HG03064 (cell line): ENCODE measurements at regions not wholly inside any gene's neighbourhood (a gene's known extent, or its start where the extent isn't known, plus 50 kb on each side); places are given as distances from the start of the nearest gene placed in this dataset.
"Not testable (repeated sequence)": the region's sequence is repeated elsewhere in the genome, so short reads cannot be mapped to it uniquely, and the experiment has no call there.

ENCODE experiments used
- ATAC-seq: cut with Tn5 transposase; IDR thresholded peaks from one replicate; pipeline ENCODE4 v1.9.1; 2021; ENCODE audit warnings: low read depth; ENCODE audit not compliant: unreplicated experiment

DNA sequence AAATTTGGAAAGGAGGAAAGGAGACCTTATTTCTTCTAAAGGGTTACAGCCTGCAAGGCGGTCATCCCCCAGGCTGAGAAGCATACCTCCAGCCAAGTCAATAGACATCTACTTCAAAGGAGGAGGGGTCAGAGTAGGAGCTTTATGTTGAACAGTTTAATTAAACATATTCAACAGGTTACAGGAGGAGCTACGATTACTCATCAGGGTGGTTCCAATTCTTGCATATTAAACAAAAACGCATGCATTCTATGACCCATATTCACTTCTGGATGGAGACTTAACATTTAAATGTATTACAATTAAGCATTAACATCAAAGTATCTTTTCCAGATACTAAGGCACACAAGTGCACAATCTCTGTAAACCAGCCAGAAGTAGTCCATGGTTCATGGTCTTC lies 1955.0 kb downstream of the PCDH9 start:
- ATAC-seq: no peak

DNA sequence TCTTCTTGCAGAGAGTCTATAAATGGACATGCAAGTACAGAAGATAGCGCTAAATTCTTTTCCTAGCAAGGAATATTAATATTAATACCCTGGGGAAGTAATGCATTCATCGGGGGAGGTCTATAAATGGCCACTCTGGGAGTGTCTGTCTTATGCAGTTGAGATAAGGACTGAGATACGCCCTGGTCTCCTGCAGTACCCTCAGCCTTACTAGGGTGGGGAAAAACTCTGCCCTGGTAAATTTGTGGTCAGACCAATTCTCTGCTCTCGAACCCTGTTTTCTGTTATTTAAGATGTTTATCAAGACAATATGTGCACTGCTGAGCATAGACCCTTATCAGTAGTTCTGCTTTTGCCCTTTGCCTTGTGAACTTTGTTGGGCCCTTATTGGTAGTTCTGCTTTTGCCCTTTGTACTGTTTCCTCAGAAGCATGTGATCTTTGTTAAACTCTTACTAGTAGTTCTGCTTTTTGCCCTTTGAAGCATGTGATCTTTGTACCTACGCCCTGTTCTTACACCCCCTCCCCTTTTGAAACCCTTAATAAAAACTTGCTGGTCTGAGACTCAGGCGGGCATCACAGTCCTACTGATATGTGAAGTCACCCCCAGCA lies 1956.2 kb downstream of the PCDH9 start:
- not testable (repeated sequence) for ATAC-seq

- no peak for ATAC-seq
Measured at GRCh38 chr13:65268009-65268408, 1962.1 kb downstream of the PCDH9 start.

- ATAC-seq: no peak
Measured at GRCh38 chr13:65265988-65266387, 1964.1 kb downstream of the PCDH9 start.

- no peak for ATAC-seq
Measured at GRCh38 chr13:65264066-65264465, 1966.1 kb downstream of the PCDH9 start.

GRCh38 chr13:65260946-65261891 lies 1968.9 kb downstream of the PCDH9 start:
- ATAC-seq: no peak

DNA sequence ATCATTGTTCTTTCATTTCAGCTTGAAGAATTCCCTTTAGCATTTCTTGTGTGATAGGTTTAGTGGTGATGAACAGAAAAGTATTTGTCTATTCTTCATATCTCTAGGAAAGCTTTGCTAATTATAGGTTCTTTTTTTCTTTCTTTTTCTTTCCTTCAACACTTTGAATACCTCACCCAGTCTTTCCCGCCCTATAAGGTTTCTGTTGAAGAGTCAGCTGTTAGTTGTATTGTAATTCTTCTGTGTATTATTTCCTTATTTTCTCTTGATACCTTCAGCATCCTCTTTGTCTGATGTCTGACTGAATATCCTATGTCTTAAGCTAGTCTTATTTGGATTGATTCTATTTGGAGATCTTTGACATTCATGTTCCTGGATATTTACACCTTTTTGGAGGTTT lies 1989.4 kb downstream of the PCDH9 start:
- no peak for ATAC-seq

DNA sequence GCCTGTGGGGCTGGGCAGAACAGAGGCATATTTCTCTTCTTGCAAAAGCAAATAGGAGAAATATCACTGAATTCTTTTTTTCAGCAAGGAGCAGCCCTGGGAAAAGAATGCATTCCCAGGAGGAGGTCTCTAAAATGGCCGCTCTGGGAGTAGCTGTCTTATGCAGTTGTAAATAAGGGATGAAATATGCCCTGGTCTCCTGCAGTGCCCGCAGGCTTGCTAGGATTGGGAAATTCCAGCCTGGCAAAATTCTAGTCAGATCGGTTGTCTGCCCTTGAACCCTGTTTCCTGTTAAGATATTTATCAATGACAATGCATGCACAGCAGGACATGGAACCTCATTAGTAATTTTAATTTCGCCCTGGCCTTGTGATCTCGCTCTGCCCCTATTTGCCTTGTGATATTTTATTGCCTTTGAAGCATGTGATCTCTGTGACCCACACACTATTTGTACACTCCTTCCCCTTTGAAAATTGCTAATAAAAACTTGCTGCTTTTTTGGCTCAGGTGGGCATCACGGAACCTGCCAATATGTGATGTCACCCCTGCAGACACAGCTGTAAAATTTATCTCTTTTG lies 1993.2 kb downstream of the PCDH9 start:
- no peak for ATAC-seq

DNA sequence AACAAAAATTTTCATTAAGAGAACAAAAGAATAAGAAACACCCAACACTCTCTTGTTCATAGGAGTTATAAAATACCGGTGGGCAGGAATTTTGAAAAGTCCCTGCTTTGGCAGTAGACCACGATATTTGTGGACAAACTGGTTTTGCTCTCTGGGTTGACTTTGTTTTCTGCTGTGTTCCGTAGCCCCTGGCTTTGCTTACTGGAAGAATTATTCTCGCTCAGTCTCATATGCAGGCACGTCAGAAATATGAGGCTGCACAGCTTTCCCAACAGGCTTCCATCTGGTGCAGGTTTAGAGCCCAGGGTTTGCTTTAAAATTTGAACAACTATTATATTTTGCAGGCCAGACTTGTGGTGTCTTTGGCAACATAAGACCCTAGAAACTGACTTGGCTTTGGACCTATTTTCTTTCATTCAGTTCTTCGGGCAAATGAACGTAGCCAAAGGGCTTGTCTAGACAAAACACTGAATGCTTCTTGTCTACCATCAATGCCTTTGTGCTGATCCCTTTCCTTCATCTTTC lies 2012.6 kb downstream of the PCDH9 start:
- ATAC-seq: no peak

DNA sequence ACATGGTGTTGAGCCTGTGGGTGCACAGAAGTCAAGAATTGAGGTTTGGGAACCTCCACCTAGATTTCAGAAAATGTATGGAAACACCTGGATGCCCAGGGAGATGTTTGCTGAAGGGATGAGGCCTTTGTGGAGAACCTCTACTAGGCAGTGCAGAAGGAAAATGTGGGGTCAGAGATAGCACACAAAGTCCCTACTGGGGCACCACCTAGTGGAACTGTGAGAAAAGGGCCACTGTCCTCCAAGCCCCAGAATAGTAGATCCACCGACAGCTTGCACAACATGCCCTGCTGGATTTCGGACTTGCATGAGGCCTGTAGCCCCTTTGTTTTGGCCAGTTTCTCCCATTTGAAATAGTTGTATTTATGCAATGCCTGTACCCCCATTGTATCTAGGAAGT lies 2027.3 kb downstream of the PCDH9 start:
- ATAC-seq: peak; percentile 68

DNA sequence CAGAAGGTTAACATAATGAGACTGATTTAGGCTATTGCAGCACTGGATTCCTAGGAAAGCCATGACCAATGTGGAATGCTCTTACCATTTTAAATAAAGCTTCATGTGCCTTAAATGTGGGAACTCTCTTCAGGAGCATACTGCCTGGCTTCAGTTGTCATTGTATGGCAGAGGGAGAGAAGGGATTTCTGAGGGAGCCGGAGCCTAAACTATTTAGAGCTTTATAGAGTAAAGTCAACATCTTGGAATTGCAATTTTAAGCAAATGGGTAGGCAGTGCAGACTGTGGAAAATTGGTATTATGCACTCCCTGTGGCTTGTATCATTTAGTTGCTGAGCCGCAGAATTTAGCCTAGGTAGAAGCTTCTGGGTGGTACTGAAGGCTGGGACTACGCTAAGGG lies 2041.4 kb downstream of the PCDH9 start:
- no peak for ATAC-seq

DNA sequence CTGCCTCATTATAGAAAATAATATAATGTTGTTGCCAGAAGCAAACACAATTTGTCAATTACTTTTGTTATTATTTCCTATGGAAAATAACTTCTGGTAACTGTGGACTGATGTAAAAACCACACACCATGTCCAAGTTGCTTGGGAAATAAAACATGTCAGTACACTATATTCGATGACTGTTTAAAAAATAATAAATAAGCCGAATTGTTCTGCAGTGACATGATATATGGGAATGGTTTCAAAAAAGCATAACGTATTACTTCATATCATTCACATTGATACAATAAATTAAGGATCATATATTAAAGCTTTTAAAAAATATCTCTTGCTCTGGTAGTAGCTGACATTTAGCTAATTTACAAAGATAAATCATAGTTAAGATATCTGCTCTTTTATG lies 2062.1 kb downstream of the PCDH9 start:
- ATAC-seq: no peak

GRCh38 chr13:65166675-65167074 lies 2063.5 kb downstream of the PCDH9 start:
- ATAC-seq: no peak

DNA sequence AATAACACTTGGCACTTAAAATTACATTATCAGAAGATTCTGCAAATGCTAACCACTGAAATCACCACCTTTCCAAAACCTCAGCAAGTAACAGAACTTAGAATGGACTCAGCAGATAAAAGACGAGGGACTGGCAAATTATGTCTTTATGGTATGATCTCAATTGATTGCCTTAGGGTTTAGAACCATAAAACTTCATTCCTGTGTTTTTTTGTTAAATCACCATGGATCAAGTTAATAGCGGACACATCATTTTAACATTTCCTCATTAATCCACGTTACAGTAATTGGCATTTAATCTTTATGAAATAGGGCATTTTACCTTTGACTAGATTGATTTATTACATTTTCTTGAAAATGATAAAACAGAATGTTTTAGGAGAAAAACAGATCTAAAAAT lies 2070.3 kb downstream of the PCDH9 start:
- ATAC-seq: no peak

GRCh38 chr13:65155861-65156260 lies 2074.3 kb downstream of the PCDH9 start:
- ATAC-seq: no peak

- no peak for ATAC-seq
Measured at GRCh38 chr13:65154661-65155447, 2075.3 kb downstream of the PCDH9 start.

DNA sequence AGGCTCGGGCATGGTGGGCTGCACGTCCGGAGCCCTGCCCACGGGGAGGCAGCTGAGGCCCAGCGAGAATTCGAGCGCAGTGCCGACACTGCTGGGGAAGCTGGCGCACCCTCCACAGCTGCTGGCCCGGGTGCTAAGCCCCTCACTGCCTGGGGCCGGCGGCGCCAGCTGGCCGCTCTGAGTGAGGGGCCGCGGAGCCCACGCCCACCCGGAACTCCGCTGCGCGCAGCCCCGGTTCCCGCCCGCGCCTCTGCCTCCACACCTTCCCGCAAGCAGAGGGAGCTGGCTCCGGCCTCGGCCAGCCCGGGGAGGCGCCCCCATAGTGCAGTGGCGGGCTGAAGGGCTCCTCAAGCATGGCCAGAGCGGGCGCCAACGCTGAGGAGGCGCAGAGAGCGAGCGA lies 2080.4 kb downstream of the PCDH9 start:
- no peak for ATAC-seq

DNA sequence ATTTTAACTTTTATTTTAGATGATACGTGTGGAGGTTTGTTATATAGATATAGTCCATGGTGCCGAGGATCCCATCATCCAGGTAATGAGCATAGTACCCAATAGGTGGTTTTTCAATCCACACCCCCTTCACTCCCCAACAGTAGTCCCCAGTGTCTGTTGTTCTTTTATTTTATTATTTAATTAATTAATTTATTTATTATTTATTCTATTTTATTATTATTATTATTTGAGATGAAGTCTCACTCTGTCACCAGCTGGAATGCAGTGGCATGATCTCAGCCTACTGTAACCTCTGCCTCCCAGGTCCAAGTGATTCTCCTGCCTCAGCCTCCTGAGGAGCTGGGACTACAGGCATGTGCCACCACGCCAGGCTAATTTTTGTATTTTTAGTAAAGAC lies 2086.2 kb downstream of the PCDH9 start:
- no peak for ATAC-seq

DNA sequence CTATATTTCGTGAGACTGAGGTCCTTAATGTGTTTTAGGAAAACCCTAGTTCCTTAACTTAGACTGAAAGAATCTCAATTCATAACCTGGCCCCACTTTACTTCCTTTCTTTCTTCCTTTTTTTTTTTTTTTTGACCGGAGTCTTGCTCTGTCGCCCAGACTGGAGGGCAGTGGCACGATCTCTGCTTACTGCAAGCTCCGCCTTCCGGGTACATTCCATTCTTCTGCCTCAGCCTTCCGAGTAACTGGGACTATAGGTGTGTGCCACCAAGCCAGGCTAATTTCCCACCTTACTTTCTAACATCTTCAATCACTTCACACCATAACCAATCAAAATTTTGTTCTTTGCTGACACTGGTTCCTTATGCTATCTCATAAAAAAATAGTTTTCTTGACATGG lies 2097.0 kb downstream of the PCDH9 start:
- ATAC-seq: no peak

GRCh38 chr13:65125236-65125635 lies 2104.9 kb downstream of the PCDH9 start:
- no peak for ATAC-seq

DNA sequence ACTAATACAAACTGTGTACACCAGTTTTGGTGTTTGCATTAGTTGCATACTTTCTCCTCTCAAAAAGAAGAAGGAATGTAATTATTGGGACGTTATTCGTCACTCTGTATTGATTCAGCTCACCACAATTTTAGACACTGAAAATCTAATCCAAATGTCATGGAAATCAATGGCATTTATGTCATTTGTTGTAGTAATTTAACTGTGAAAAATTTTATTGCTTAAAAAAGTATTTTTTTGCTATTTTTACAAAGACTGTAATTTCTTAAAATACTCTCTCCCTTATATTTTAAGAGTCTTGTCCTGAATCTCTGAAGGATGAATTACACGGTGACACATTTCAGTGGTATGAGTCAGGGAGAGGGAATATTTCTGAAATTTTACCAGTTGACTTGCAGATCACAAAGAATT lies 2117.6 kb downstream of the PCDH9 start:
- ATAC-seq: no peak
